ENCODE measurements at regions not wholly inside any gene's neighbourhood (a gene's known extent, or its start where the extent isn't known, plus 50 kb on each side); places are given as distances from the start of the nearest gene placed in this dataset.
A peak's percentile ranks its signal among the peaks of the same experiment; 100 is the strongest.

GRCh38 chr10:35882422-35883150 is 240.5 kb upstream of the FZD8 start:
- H3K27ac Mint-ChIP-seq (ENCODE audit: unreplicated experiment): no peak overlapping the region
- no peaks in the 10 kb centered on the region for H3K4me1 Mint-ChIP-seq (ENCODE audit: low read depth)
- H3K27me3 Mint-ChIP-seq (ENCODE audit: low read depth): peaks cover 5% of the 10 kb centered on the region

GRCh38 chr10:35881320-35881719 is 239.2 kb upstream of the FZD8 start:
- no peak overlapping the region for H3K4me3 Mint-ChIP-seq (ENCODE audit: unreplicated experiment)
- TF ChIP-seq CTCF (IDR thresholded peaks at IDR 0.05): no peak
- H3K9me3 Mint-ChIP-seq (ENCODE audit: low read depth): no peaks in the 10 kb centered on the region
- peaks cover 3% of the 10 kb centered on the region for H3K4me1 Mint-ChIP-seq (ENCODE audit: low read depth)
- no peak overlapping the region for H3K27ac Mint-ChIP-seq (ENCODE audit: unreplicated experiment)
- peaks cover 5% of the 10 kb centered on the region for H3K27me3 Mint-ChIP-seq (ENCODE audit: low read depth)
- DNase-seq (ENCODE audit: low spot score): no peak
- H3K36me3 Mint-ChIP-seq (ENCODE audit: low read depth): no peaks in the 10 kb centered on the region

More at GRCh38 chr10:35882422-35883150, 240.5 kb upstream of the FZD8 start:
- Mint-ChIP-seq H3K36me3 (ENCODE audit: low read depth) (no peaks in the 10 kb centered on the region), H3K4me3 (ENCODE audit: unreplicated experiment) (no peak overlapping the region), H3K9me3 (ENCODE audit: low read depth) (no peaks in the 10 kb centered on the region)
- TF ChIP-seq CTCF (IDR thresholded peaks at IDR 0.05): peak; percentile 23
- DNase-seq (ENCODE audit: low spot score): no peak

- H3K9me3 Mint-ChIP-seq (ENCODE audit: low read depth): no peaks in the 10 kb centered on the region
- peak overlapping the region; percentile 89 for H3K27ac Mint-ChIP-seq (ENCODE audit: unreplicated experiment)
- no peaks in the 10 kb centered on the region for H3K27me3 Mint-ChIP-seq (ENCODE audit: low read depth)
- no peaks in the 10 kb centered on the region for H3K36me3 Mint-ChIP-seq (ENCODE audit: low read depth)
- TF ChIP-seq CTCF (IDR thresholded peaks at IDR 0.05): no peak
- peaks cover 46% of the 10 kb centered on the region for H3K4me1 Mint-ChIP-seq (ENCODE audit: low read depth)
- no peak overlapping the region for H3K4me3 Mint-ChIP-seq (ENCODE audit: unreplicated experiment)
- DNase-seq (ENCODE audit: low spot score): no peak
Observed at GRCh38 chr10:35876248-35876647, 234.2 kb upstream of the FZD8 start.

GRCh38 chr10:35875016-35875676 is 233.1 kb upstream of the FZD8 start:
- no peak for TF ChIP-seq CTCF (IDR thresholded peaks at IDR 0.05)
- H3K27ac Mint-ChIP-seq (ENCODE audit: unreplicated experiment): peak overlapping the region; percentile 89
- DNase-seq (ENCODE audit: low spot score): no peak
- no peaks in the 10 kb centered on the region for H3K27me3 Mint-ChIP-seq (ENCODE audit: low read depth)
- no peaks in the 10 kb centered on the region for H3K9me3 Mint-ChIP-seq (ENCODE audit: low read depth)
- H3K4me3 Mint-ChIP-seq (ENCODE audit: unreplicated experiment): no peak overlapping the region
- H3K36me3 Mint-ChIP-seq (ENCODE audit: low read depth): no peaks in the 10 kb centered on the region
- H3K4me1 Mint-ChIP-seq (ENCODE audit: low read depth): peaks cover 57% of the 10 kb centered on the region

DNA sequence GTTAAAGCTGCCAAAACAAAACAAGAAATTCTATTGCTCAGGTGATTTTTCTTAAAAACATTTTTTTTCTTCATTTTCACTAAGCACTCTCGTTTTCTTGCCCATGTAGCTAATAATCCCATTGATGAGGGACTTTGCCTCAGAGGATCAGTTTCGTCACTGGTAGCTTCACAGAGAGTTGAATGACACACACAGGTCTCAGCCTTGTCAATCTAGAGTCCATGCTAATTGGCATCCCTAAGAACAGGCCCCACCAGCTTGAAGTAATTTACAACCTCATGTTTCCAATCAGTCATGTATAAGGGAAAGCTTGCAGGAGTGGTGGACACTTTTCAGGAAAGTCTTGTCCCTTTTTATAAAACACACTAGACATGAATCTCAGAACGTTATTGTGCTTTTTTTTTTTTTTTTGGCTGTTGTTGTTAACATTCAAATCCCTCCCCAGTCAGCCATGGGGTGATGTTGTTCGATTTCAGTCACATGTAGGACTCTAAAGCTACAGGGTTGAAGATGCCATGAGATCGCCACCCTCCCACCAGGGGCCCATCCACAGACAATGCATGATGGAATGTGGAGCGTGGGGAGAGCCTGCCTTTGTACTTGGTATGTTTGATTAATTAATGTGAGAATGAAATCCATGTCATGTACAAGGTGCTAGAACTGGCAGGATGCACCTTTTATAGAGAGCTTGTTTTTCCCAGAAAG is 232.4 kb upstream of the FZD8 start:
- Mint-ChIP-seq H3K4me3 (ENCODE audit: unreplicated experiment) (no peak overlapping the region), H3K4me1 (ENCODE audit: low read depth) (peaks cover 64% of the 10 kb centered on the region), H3K9me3 (ENCODE audit: low read depth) (no peaks in the 10 kb centered on the region), H3K36me3 (ENCODE audit: low read depth) (no peaks in the 10 kb centered on the region), H3K27me3 (ENCODE audit: low read depth) (no peaks in the 10 kb centered on the region), H3K27ac (ENCODE audit: unreplicated experiment) (no peak overlapping the region)
- DNase-seq (ENCODE audit: low spot score): no peak
- no peak for TF ChIP-seq CTCF (IDR thresholded peaks at IDR 0.05)

Data from chondrocyte (in vitro differentiated cells).